Activated T-cell treated with anti-CD3 and anti-CD28 coated beads, Interleukin-2, amount 50 U/mL, for 24 hours (primary cell): ENCODE measurements at regions not wholly inside any gene's neighbourhood (a gene's known extent, or its start where the extent isn't known, plus 50 kb on each side); places are given as distances from the start of the nearest gene placed in this dataset.

Experiments
- DNase-seq: peaks from one replicate; pipeline ENCODE4 v3.0.0-alpha.2; 2020
- H3K27ac Mint-ChIP-seq: 2 replicates; pipeline ENCODE4 v1.8.0; 2020; ENCODE audit warnings: mild to moderate bottlenecking, mixed read lengths
- H3K27me3 Mint-ChIP-seq: 2 replicates; pipeline ENCODE4 v1.8.0; 2020; ENCODE audit warnings: mixed read lengths
- H3K36me3 Mint-ChIP-seq: 2 replicates; pipeline ENCODE4 v1.8.0; 2020; ENCODE audit warnings: low read depth, mixed read lengths
- H3K4me1 Mint-ChIP-seq: 2 replicates; pipeline ENCODE4 v1.8.0; 2020; ENCODE audit warnings: low read depth, mixed read lengths
- H3K4me3 Mint-ChIP-seq: 2 replicates; pipeline ENCODE4 v1.8.0; 2020; ENCODE audit warnings: mild to moderate bottlenecking, moderate library complexity, mixed read lengths
- H3K9me3 Mint-ChIP-seq: 2 replicates; pipeline ENCODE4 v1.8.0; 2020; ENCODE audit warnings: mixed read lengths

GRCh38 chr16:63385714-63386432 lies 1349.6 kb upstream of the CDH8 start:
- H3K27ac Mint-ChIP-seq: no peak overlapping the region
- no peaks in the 10 kb centered on the region for H3K27me3 Mint-ChIP-seq
- H3K36me3 Mint-ChIP-seq: no peaks in the 10 kb centered on the region
- peaks cover 14% of the 10 kb centered on the region for H3K9me3 Mint-ChIP-seq
- DNase-seq: no peak
- no peak overlapping the region for H3K4me3 Mint-ChIP-seq
- H3K4me1 Mint-ChIP-seq: no peaks in the 10 kb centered on the region

- no peak overlapping the region for H3K4me3 Mint-ChIP-seq
- H3K27ac Mint-ChIP-seq: no peak overlapping the region
- H3K27me3 Mint-ChIP-seq: no peaks in the 10 kb centered on the region
- no peaks in the 10 kb centered on the region for H3K36me3 Mint-ChIP-seq
- no peaks in the 10 kb centered on the region for H3K4me1 Mint-ChIP-seq
- peaks cover 18% of the 10 kb centered on the region for H3K9me3 Mint-ChIP-seq
- no peak for DNase-seq
Observed at GRCh38 chr16:63373744-63374143, 1337.5 kb upstream of the CDH8 start.

- H3K27me3 Mint-ChIP-seq: no peaks in the 10 kb centered on the region
- DNase-seq: no peak
- H3K4me1 Mint-ChIP-seq: no peaks in the 10 kb centered on the region
- H3K9me3 Mint-ChIP-seq: peaks cover 18% of the 10 kb centered on the region
- H3K4me3 Mint-ChIP-seq: no peak overlapping the region
- no peaks in the 10 kb centered on the region for H3K36me3 Mint-ChIP-seq
- no peak overlapping the region for H3K27ac Mint-ChIP-seq
Observed at GRCh38 chr16:63372815-63373214, 1336.6 kb upstream of the CDH8 start.

- H3K27me3 Mint-ChIP-seq: no peaks in the 10 kb centered on the region
- H3K4me1 Mint-ChIP-seq: no peaks in the 10 kb centered on the region
- H3K36me3 Mint-ChIP-seq: no peaks in the 10 kb centered on the region
- DNase-seq: no peak
- peaks cover 18% of the 10 kb centered on the region for H3K9me3 Mint-ChIP-seq
- H3K27ac Mint-ChIP-seq: no peak overlapping the region
- no peak overlapping the region for H3K4me3 Mint-ChIP-seq
Observed at GRCh38 chr16:63372283-63372682, 1336.0 kb upstream of the CDH8 start.

- H3K27me3 Mint-ChIP-seq: no peaks in the 10 kb centered on the region
- no peak for DNase-seq
- H3K4me1 Mint-ChIP-seq: no peaks in the 10 kb centered on the region
- H3K36me3 Mint-ChIP-seq: no peaks in the 10 kb centered on the region
- no peak overlapping the region for H3K27ac Mint-ChIP-seq
- peaks cover 17% of the 10 kb centered on the region for H3K9me3 Mint-ChIP-seq
- H3K4me3 Mint-ChIP-seq: no peak overlapping the region
Observed at GRCh38 chr16:63365649-63366304, 1329.5 kb upstream of the CDH8 start.

- Mint-ChIP-seq H3K36me3 (no peaks in the 10 kb centered on the region), H3K4me3 (no peak overlapping the region)
- DNase-seq: no peak
Observed at GRCh38 chr16:63363738-63364137, 1327.5 kb upstream of the CDH8 start.

GRCh38 chr16:63361032-63361624 lies 1324.9 kb upstream of the CDH8 start:
- no peak for DNase-seq
- Mint-ChIP-seq H3K27me3 (no peaks in the 10 kb centered on the region), H3K9me3 (peaks cover 11% of the 10 kb centered on the region), H3K4me3 (no peak overlapping the region), H3K4me1 (no peaks in the 10 kb centered on the region), H3K27ac (no peak overlapping the region), H3K36me3 (no peaks in the 10 kb centered on the region)

More at GRCh38 chr16:63363738-63364137, 1327.5 kb upstream of the CDH8 start:
- no peaks in the 10 kb centered on the region for H3K4me1 Mint-ChIP-seq
- H3K27me3 Mint-ChIP-seq: no peaks in the 10 kb centered on the region
- no peak overlapping the region for H3K27ac Mint-ChIP-seq
- peaks cover 12% of the 10 kb centered on the region for H3K9me3 Mint-ChIP-seq

GRCh38 chr16:63349961-63350360 lies 1313.7 kb upstream of the CDH8 start:
- Mint-ChIP-seq H3K36me3 (no peaks in the 10 kb centered on the region), H3K4me3 (no peak overlapping the region), H3K27me3 (no peaks in the 10 kb centered on the region), H3K4me1 (no peaks in the 10 kb centered on the region), H3K9me3 (peaks cover 18% of the 10 kb centered on the region), H3K27ac (no peak overlapping the region)
- DNase-seq: no peak

GRCh38 chr16:63346000-63346399 lies 1309.8 kb upstream of the CDH8 start:
- no peak overlapping the region for H3K4me3 Mint-ChIP-seq

GRCh38 chr16:63337264-63337663 lies 1301.0 kb upstream of the CDH8 start:
- Mint-ChIP-seq H3K9me3 (peaks cover 29% of the 10 kb centered on the region), H3K4me1 (no peaks in the 10 kb centered on the region), H3K36me3 (no peaks in the 10 kb centered on the region), H3K27ac (no peak overlapping the region), H3K27me3 (no peaks in the 10 kb centered on the region), H3K4me3 (no peak overlapping the region)
- no peak for DNase-seq

More at GRCh38 chr16:63346000-63346399, 1309.8 kb upstream of the CDH8 start:
- no peaks in the 10 kb centered on the region for H3K36me3 Mint-ChIP-seq
- no peak overlapping the region for H3K27ac Mint-ChIP-seq
- H3K9me3 Mint-ChIP-seq: peaks cover 27% of the 10 kb centered on the region
- no peak for DNase-seq
- no peaks in the 10 kb centered on the region for H3K4me1 Mint-ChIP-seq
- no peaks in the 10 kb centered on the region for H3K27me3 Mint-ChIP-seq

- no peak overlapping the region for H3K27ac Mint-ChIP-seq
- peaks cover 22% of the 10 kb centered on the region for H3K9me3 Mint-ChIP-seq
- no peaks in the 10 kb centered on the region for H3K36me3 Mint-ChIP-seq
- H3K4me1 Mint-ChIP-seq: no peaks in the 10 kb centered on the region
- H3K27me3 Mint-ChIP-seq: no peaks in the 10 kb centered on the region
- H3K4me3 Mint-ChIP-seq: no peak overlapping the region
- no peak for DNase-seq
Observed at GRCh38 chr16:63331111-63331510, 1294.9 kb upstream of the CDH8 start.

- H3K4me1 Mint-ChIP-seq: no peaks in the 10 kb centered on the region
- H3K36me3 Mint-ChIP-seq: no peaks in the 10 kb centered on the region
- H3K27ac Mint-ChIP-seq: no peak overlapping the region
- DNase-seq: no peak
- peaks cover 25% of the 10 kb centered on the region for H3K9me3 Mint-ChIP-seq
- H3K4me3 Mint-ChIP-seq: no peak overlapping the region
- no peaks in the 10 kb centered on the region for H3K27me3 Mint-ChIP-seq
Observed at GRCh38 chr16:63326736-63327339, 1290.6 kb upstream of the CDH8 start.

GRCh38 chr16:63323722-63324705 lies 1287.8 kb upstream of the CDH8 start:
- H3K9me3 Mint-ChIP-seq: peaks cover 32% of the 10 kb centered on the region
- H3K36me3 Mint-ChIP-seq: no peaks in the 10 kb centered on the region
- H3K4me3 Mint-ChIP-seq: no peak overlapping the region
- no peaks in the 10 kb centered on the region for H3K4me1 Mint-ChIP-seq
- DNase-seq: no peak
- H3K27ac Mint-ChIP-seq: no peak overlapping the region
- H3K27me3 Mint-ChIP-seq: no peaks in the 10 kb centered on the region

GRCh38 chr16:63323055-63323454 lies 1286.8 kb upstream of the CDH8 start:
- no peak for DNase-seq
- H3K27me3 Mint-ChIP-seq: no peaks in the 10 kb centered on the region
- H3K4me1 Mint-ChIP-seq: no peaks in the 10 kb centered on the region
- no peak overlapping the region for H3K4me3 Mint-ChIP-seq
- no peaks in the 10 kb centered on the region for H3K36me3 Mint-ChIP-seq
- peaks cover 36% of the 10 kb centered on the region for H3K9me3 Mint-ChIP-seq
- H3K27ac Mint-ChIP-seq: no peak overlapping the region
